ENCODE measurements at regions not wholly inside any gene's neighbourhood (a gene's known extent, or its start where the extent isn't known, plus 50 kb on each side); places are given as distances from the start of the nearest gene placed in this dataset.
"Not testable (repeated sequence)": the region's sequence is repeated elsewhere in the genome, so short reads cannot be mapped to it uniquely, and the experiment has no call there.

DNA sequence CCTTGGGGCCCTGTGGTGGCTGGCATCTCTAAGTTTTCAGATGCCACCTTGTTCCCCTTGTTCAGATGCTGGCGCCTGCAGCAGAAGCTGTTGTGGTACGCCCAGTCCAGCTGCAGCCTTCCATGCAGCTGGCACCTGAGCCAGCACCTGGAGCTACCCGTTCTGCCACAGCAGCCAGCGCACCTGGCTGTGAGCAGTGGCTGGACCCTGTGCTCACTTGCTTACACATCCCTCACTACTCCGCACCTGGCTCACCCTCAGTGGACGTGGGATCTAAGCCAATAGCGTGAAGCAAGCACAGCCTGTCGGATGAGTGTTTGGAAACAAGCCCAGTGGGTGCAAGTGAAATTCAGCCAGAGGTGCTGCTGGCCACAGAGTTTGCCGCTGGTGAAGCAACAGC, 607.5 kb upstream of the BCHE start:
- H3K4me3 ChIP-seq (ENCODE audit: low read depth in 1 of 2, low read length in 2 of 2), result no peak overlapping the region

GRCh38 chr3:166444336-166444735, 607.1 kb upstream of the BCHE start:
- Histone ChIP-seq H3K4me1 (ENCODE audit: control insufficient read depth in 1 of 2, insufficient read depth in 2 of 2, low read length in 2 of 2) (no peaks in the 10 kb centered on the region), H3K27me3 (ENCODE audit: low read depth, low read length) (no peaks in the 10 kb centered on the region), H3K4me3 (ENCODE audit: low read depth in 1 of 2, low read length in 2 of 2) (no peak overlapping the region), H3K27ac (ENCODE audit: low read length) (no peak overlapping the region), H3K36me3 (ENCODE audit: control insufficient read depth in 1 of 2, insufficient read depth in 2 of 2, low read length in 2 of 2) (no peaks in the 10 kb centered on the region), H3K9me3 (ENCODE audit: control insufficient read depth in 1 of 2, low read length in 2 of 2) (no peaks in the 10 kb centered on the region)

More for the DNA sequence above, 607.5 kb upstream of the BCHE start:
- no peaks in the 10 kb centered on the region for H3K9me3 ChIP-seq (ENCODE audit: control insufficient read depth in 1 of 2, low read length in 2 of 2)
- no peaks in the 10 kb centered on the region for H3K27me3 ChIP-seq (ENCODE audit: low read depth, low read length)
- no peaks in the 10 kb centered on the region for H3K4me1 ChIP-seq (ENCODE audit: control insufficient read depth in 1 of 2, insufficient read depth in 2 of 2, low read length in 2 of 2)
- no peaks in the 10 kb centered on the region for H3K36me3 ChIP-seq (ENCODE audit: control insufficient read depth in 1 of 2, insufficient read depth in 2 of 2, low read length in 2 of 2)
- H3K27ac ChIP-seq (ENCODE audit: low read length), result no peak overlapping the region

DNA sequence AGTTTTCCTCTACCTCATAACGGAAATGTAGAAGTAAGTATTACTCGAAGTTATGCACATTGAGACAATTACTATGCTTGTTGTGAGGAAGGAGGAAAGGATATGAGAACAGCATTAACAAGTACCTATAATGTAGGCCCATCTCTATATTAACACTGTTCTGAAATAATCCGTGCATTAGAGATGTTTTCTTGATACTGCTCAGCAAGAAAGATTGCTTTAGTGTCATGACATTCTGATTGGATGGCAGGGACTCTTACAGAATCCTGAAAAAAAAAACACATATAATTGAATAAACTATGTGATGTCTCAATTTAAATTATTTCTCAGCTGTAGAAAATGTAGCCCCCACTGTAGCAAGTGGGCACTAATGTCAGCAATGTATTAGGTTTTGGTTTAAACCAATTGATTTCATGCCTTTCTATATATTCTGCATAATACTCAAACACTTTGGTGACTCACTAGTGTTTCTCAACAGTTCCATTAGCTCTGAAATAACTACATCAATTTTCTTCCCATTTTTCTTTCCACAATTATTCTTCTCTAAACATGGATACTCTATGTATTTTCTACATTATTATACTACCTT, 598.3 kb upstream of the BCHE start:
- no peaks in the 10 kb centered on the region for H3K36me3 ChIP-seq (ENCODE audit: control insufficient read depth in 1 of 2, insufficient read depth in 2 of 2, low read length in 2 of 2)
- H3K4me3 ChIP-seq (ENCODE audit: low read depth in 1 of 2, low read length in 2 of 2), result no peak overlapping the region
- H3K9me3 ChIP-seq (ENCODE audit: control insufficient read depth in 1 of 2, low read length in 2 of 2), result no peaks in the 10 kb centered on the region
- no peak overlapping the region for H3K27ac ChIP-seq (ENCODE audit: low read length)
- H3K4me1 ChIP-seq (ENCODE audit: control insufficient read depth in 1 of 2, insufficient read depth in 2 of 2, low read length in 2 of 2), result no peaks in the 10 kb centered on the region
- H3K27me3 ChIP-seq (ENCODE audit: low read depth, low read length), result no peaks in the 10 kb centered on the region

DNA sequence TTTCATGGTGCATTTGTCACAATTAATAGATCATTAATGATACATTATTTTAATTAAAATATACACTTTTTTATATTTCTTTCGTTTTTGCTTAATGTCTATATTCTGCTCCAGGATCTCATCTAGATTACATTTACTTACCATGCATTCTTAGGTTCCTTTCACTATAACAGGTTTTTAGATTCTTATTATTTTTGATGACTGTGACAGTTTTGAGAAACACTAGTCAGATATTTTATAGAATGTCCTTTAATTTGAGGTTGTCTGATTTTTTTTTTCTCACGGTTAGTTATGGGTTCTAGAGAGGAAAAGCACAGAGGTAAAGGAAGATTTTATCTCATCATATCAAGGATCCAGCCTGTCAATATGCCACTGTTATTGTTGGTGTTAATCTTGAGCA, 595.8 kb upstream of the BCHE start:
- Histone ChIP-seq H3K4me1 (ENCODE audit: control insufficient read depth in 1 of 2, insufficient read depth in 2 of 2, low read length in 2 of 2) (no peaks in the 10 kb centered on the region), H3K27ac (ENCODE audit: low read length) (no peak overlapping the region), H3K36me3 (ENCODE audit: control insufficient read depth in 1 of 2, insufficient read depth in 2 of 2, low read length in 2 of 2) (no peaks in the 10 kb centered on the region), H3K27me3 (ENCODE audit: low read depth, low read length) (no peaks in the 10 kb centered on the region), H3K4me3 (ENCODE audit: low read depth in 1 of 2, low read length in 2 of 2) (no peak overlapping the region), H3K9me3 (ENCODE audit: control insufficient read depth in 1 of 2, low read length in 2 of 2) (no peaks in the 10 kb centered on the region)

DNA sequence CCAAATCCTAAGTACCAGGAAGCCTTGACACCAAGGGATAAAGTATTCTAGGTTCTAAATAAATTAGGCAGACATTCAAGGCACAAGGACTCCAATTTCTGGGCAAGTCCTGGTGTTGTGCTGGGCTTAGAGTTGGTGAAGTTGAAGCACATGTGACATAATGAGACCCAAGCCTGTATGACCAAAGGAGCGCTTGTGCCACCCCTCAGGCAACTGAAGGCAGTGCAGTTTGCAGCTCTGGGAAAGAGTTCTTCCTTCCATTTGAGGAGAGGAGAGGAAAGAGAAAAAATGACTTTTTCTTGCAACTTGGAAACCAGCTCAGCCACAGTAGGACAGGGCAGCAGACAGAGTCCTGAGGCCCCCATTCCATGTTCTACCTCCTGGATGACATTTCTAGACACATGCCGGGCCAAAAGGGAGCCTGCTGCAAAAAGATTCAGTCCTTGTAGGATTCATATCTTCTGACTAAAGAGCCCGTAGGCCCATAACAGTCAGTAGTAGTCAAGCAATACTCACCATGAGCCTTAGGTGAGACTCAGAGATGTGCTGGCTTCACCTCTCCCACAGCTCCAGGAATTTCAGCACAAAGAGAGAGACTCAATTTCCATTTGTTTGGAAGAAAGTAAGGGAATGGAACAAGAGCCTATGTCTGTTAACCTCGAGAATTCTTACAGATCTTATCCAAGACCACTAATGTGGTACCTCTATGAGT, 588.8 kb upstream of the BCHE start:
- no peaks in the 10 kb centered on the region for H3K4me1 ChIP-seq (ENCODE audit: control insufficient read depth in 1 of 2, insufficient read depth in 2 of 2, low read length in 2 of 2)
- H3K4me3 ChIP-seq (ENCODE audit: low read depth in 1 of 2, low read length in 2 of 2), result no peak overlapping the region
- no peak overlapping the region for H3K27ac ChIP-seq (ENCODE audit: low read length)
- no peaks in the 10 kb centered on the region for H3K9me3 ChIP-seq (ENCODE audit: control insufficient read depth in 1 of 2, low read length in 2 of 2)
- H3K36me3 ChIP-seq (ENCODE audit: control insufficient read depth in 1 of 2, insufficient read depth in 2 of 2, low read length in 2 of 2), result no peaks in the 10 kb centered on the region
- H3K27me3 ChIP-seq (ENCODE audit: low read depth, low read length), result no peaks in the 10 kb centered on the region

GRCh38 chr3:166425021-166425420, 587.8 kb upstream of the BCHE start:
- H3K4me3 ChIP-seq (ENCODE audit: low read depth in 1 of 2, low read length in 2 of 2), result no peak overlapping the region
- H3K4me1 ChIP-seq (ENCODE audit: control insufficient read depth in 1 of 2, insufficient read depth in 2 of 2, low read length in 2 of 2), result no peaks in the 10 kb centered on the region
- H3K9me3 ChIP-seq (ENCODE audit: control insufficient read depth in 1 of 2, low read length in 2 of 2), result no peaks in the 10 kb centered on the region
- no peaks in the 10 kb centered on the region for H3K36me3 ChIP-seq (ENCODE audit: control insufficient read depth in 1 of 2, insufficient read depth in 2 of 2, low read length in 2 of 2)
- no peaks in the 10 kb centered on the region for H3K27me3 ChIP-seq (ENCODE audit: low read depth, low read length)
- H3K27ac ChIP-seq (ENCODE audit: low read length), result no peak overlapping the region

GRCh38 chr3:166423824-166424513, 586.7 kb upstream of the BCHE start:
- not testable (repeated sequence) for H3K9me3 ChIP-seq (ENCODE audit: control insufficient read depth in 1 of 2, low read length in 2 of 2); H3K27me3 ChIP-seq (ENCODE audit: low read depth, low read length); H3K27ac ChIP-seq (ENCODE audit: low read length); H3K4me3 ChIP-seq (ENCODE audit: low read depth in 1 of 2, low read length in 2 of 2); H3K36me3 ChIP-seq (ENCODE audit: control insufficient read depth in 1 of 2, insufficient read depth in 2 of 2, low read length in 2 of 2); H3K4me1 ChIP-seq (ENCODE audit: control insufficient read depth in 1 of 2, insufficient read depth in 2 of 2, low read length in 2 of 2)

DNA sequence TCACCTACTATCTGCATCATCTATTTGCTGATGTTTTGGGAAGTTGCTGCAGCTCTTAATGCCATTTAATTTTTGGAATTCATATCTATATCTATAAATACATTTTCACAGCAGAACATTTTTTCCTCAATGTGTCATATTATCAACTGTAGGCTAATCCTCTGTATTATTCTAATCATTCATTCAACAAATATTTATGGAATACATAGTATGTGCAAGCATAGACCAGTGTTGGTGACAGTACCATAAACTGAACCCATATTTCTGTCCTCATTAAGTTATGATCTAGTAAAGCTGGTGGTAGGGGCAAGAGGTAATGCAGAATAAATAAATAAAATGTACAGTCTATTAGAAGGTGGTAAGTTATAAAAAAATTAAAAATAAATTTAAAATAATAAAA, 585.3 kb upstream of the BCHE start:
- no peak overlapping the region for H3K27ac ChIP-seq (ENCODE audit: low read length)
- H3K4me3 ChIP-seq (ENCODE audit: low read depth in 1 of 2, low read length in 2 of 2), result no peak overlapping the region
- H3K4me1 ChIP-seq (ENCODE audit: control insufficient read depth in 1 of 2, insufficient read depth in 2 of 2, low read length in 2 of 2), result no peaks in the 10 kb centered on the region
- no peaks in the 10 kb centered on the region for H3K9me3 ChIP-seq (ENCODE audit: control insufficient read depth in 1 of 2, low read length in 2 of 2)
- no peaks in the 10 kb centered on the region for H3K27me3 ChIP-seq (ENCODE audit: low read depth, low read length)
- H3K36me3 ChIP-seq (ENCODE audit: control insufficient read depth in 1 of 2, insufficient read depth in 2 of 2, low read length in 2 of 2), result no peaks in the 10 kb centered on the region

DNA sequence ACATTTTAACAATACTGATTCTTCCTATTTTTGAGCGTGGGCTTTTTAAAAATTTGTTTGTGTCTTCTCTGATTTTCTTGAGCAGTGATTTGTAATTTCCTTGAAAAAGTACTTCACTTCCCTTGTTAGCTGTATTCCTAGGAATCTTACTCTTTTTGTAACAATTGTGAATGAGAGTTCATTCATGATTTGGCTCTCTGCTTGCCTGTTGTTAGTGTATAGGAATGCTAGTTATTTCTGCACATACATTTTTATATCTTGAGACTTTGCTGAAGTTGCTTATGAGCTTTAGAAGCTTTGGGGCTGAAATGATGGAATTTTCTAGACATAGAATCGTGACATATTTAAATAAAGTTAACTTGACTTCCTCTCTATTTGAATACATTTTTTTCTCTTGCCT, 582.8 kb upstream of the BCHE start:
- Histone ChIP-seq H3K9me3 (ENCODE audit: control insufficient read depth in 1 of 2, low read length in 2 of 2) (no peaks in the 10 kb centered on the region), H3K4me1 (ENCODE audit: control insufficient read depth in 1 of 2, insufficient read depth in 2 of 2, low read length in 2 of 2) (no peaks in the 10 kb centered on the region)

GRCh38 chr3:166405896-166406295, 568.7 kb upstream of the BCHE start:
- Histone ChIP-seq H3K36me3 (ENCODE audit: control insufficient read depth in 1 of 2, insufficient read depth in 2 of 2, low read length in 2 of 2) (no peaks in the 10 kb centered on the region), H3K27me3 (ENCODE audit: low read depth, low read length) (no peaks in the 10 kb centered on the region), H3K27ac (ENCODE audit: low read length) (no peak overlapping the region), H3K4me3 (ENCODE audit: low read depth in 1 of 2, low read length in 2 of 2) (no peak overlapping the region), H3K4me1 (ENCODE audit: control insufficient read depth in 1 of 2, insufficient read depth in 2 of 2, low read length in 2 of 2) (no peaks in the 10 kb centered on the region), H3K9me3 (ENCODE audit: control insufficient read depth in 1 of 2, low read length in 2 of 2) (no peaks in the 10 kb centered on the region)

More for the DNA sequence above, 582.8 kb upstream of the BCHE start:
- H3K36me3 ChIP-seq (ENCODE audit: control insufficient read depth in 1 of 2, insufficient read depth in 2 of 2, low read length in 2 of 2), result no peaks in the 10 kb centered on the region
- no peaks in the 10 kb centered on the region for H3K27me3 ChIP-seq (ENCODE audit: low read depth, low read length)
- H3K4me3 ChIP-seq (ENCODE audit: low read depth in 1 of 2, low read length in 2 of 2), result no peak overlapping the region
- H3K27ac ChIP-seq (ENCODE audit: low read length), result no peak overlapping the region

DNA sequence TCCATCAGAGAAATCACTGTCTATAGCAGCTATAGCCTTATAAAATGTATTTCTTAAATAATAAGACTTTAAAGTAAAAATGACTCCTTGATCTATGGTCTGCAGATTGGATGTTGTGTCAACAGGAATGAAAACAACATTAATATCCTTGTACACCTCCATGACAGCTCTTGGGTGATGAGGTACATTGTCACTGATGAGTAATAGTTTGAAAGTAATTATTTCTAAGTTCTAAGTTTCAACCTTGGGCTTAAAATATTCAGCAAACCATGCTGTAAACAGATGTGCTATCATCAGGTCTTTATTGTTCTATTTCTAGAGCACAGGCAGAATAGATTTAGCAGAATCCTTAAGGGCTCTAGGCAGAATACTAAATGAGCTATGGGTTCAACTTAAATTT, 568.2 kb upstream of the BCHE start:
- no peaks in the 10 kb centered on the region for H3K4me1 ChIP-seq (ENCODE audit: control insufficient read depth in 1 of 2, insufficient read depth in 2 of 2, low read length in 2 of 2)
- H3K4me3 ChIP-seq (ENCODE audit: low read depth in 1 of 2, low read length in 2 of 2), result no peak overlapping the region
- no peaks in the 10 kb centered on the region for H3K36me3 ChIP-seq (ENCODE audit: control insufficient read depth in 1 of 2, insufficient read depth in 2 of 2, low read length in 2 of 2)
- H3K9me3 ChIP-seq (ENCODE audit: control insufficient read depth in 1 of 2, low read length in 2 of 2), result no peaks in the 10 kb centered on the region
- no peaks in the 10 kb centered on the region for H3K27me3 ChIP-seq (ENCODE audit: low read depth, low read length)
- H3K27ac ChIP-seq (ENCODE audit: low read length), result no peak overlapping the region

All from muscle layer of duodenum (tissue), 2 donors.